K562 (cell line): ENCODE measurements at regions not wholly inside any gene's neighbourhood (a gene's known extent, or its start where the extent isn't known, plus 50 kb on each side); places are given as distances from the start of the nearest gene placed in this dataset.

ENCODE experiments used
- ATAC-seq: fragments of 200-7000 bp; cut with Tn5 transposase; 3 replicates; pipeline ENCODE4 v1.9.1; 2020; ENCODE audit warnings: moderate library complexity
- BruUV-seq: library from RNA; stranded (reverse); fragments of 400-500 nt; replicated peaks from 2 replicates; lab custom pipeline; 2021; lab: Mats Ljungman, UMichigan
- CTCF ChIA-PET: fragments of 300-600 bp; formaldehyde crosslinking; extraction: SDS; loops from one replicate; lab custom pipeline; 2021; ENCODE audit warnings: low intra/inter-chr PET ratio; lab: Yijun Ruan, JAX
- POLR2A ChIA-PET: fragments of 300-600, 350-650 bp; sonication (Branson Sonifier 250); formaldehyde crosslinking; extraction: SDS; loops from one replicate; lab custom pipeline; 2021; ENCODE audit warnings: antibody characterized with exemption, inconsistent platforms; lab: Yijun Ruan, JAX
- DNase-seq, 4 experiments: peaks; one replicate each; pipeline versions ENCODE4 v3.0.0 to v3.0.0-alpha.2; 2011 to 2018; ENCODE audit warnings: low spot score in 3 of 4, mixed read lengths in 3 of 4; ENCODE audit errors: extremely low read depth in 1 of 4
- FAIRE-seq: peaks from 2 replicates; lab custom pipeline; 2011; peaks lifted over from hg19 to GRCh38; lab: Jason Lieb, UNC
- H2AFZ ChIP-seq: 2 replicates; pipeline ENCODE4 v1.6.0; 2011; ENCODE audit warnings: low read depth, low read length, control low read depth, inconsistent platforms
- H3K27ac ChIP-seq: fragments of 200-600 bp; 3 replicates; pipeline ENCODE4 v1.8.0; 2011; ENCODE audit warnings: low read depth, mild to moderate bottlenecking, control low read depth, inconsistent platforms, low read length, moderate library complexity, mixed read lengths; ENCODE audit errors: extremely low read depth
- H3K27me3 ChIP-seq, 2 experiments: fragments of 300-600 bp in 1 of 2; 2 replicates in 1 of 2; 3 replicates in 1 of 2; pipeline versions ENCODE4 v1.6.0 to v1.8.0; 2011; ENCODE audit warnings: inconsistent platforms in 2 of 2, low read length in 2 of 2, mild to moderate bottlenecking in 1 of 2, mixed read lengths in 1 of 2, moderate library complexity in 1 of 2; ENCODE audit not compliant: control insufficient read depth in 2 of 2, insufficient read depth in 2 of 2
- H3K36me3 ChIP-seq: fragments of 300-600 bp; 3 replicates; pipeline ENCODE4 v1.8.0; 2011; ENCODE audit warnings: mild to moderate bottlenecking, low read length, inconsistent platforms; ENCODE audit not compliant: control insufficient read depth, insufficient read depth
- H3K4me1 ChIP-seq, 2 experiments: fragments of 200-600 bp in 1 of 2; replicated peaks in 1 of 2; 2 replicates in 1 of 2; 3 replicates in 1 of 2; pipeline versions ENCODE4 v1.5.1 to v1.8.0; 2011; ENCODE audit warnings: inconsistent platforms in 2 of 2, low read length in 2 of 2, mild to moderate bottlenecking in 1 of 2, mixed read lengths in 1 of 2, moderate library complexity in 1 of 2; ENCODE audit not compliant: control insufficient read depth in 2 of 2, insufficient read depth in 2 of 2
- H3K4me2 ChIP-seq: 2 replicates; pipeline ENCODE4 v1.6.1; 2011; ENCODE audit warnings: low read length, control low read depth, inconsistent platforms, mixed read lengths; ENCODE audit not compliant: insufficient read depth
- H3K4me3 ChIP-seq: fragments of 200-600 bp; sonication (generic), shearing (Covaris generic); 2 replicates; pipeline ENCODE4 v1.5.1; 2016; ENCODE audit warnings: control low read depth, inconsistent platforms
- H3K79me2 ChIP-seq: fragments of 200-600 bp; 3 replicates; pipeline ENCODE4 v1.8.0; 2011; ENCODE audit warnings: low read length, inconsistent platforms; ENCODE audit not compliant: control insufficient read depth, insufficient read depth
- H3K9ac ChIP-seq, 2 experiments: 2 replicates each; pipeline versions ENCODE4 v1.6.0 to v1.6.1; 2011; ENCODE audit warnings: low read depth in 2 of 2, low read length in 2 of 2, control low read depth in 1 of 2, inconsistent platforms in 1 of 2, mild to moderate bottlenecking in 1 of 2, mixed read lengths in 1 of 2; ENCODE audit not compliant: insufficient read depth in 1 of 2
- H3K9me1 ChIP-seq: one replicate; pipeline ENCODE4 v1.6.0; 2011; ENCODE audit warnings: inconsistent platforms, mild to moderate bottlenecking, low read length, moderate library complexity; ENCODE audit not compliant: control insufficient read depth, insufficient read depth
- H3K9me3 ChIP-seq: replicated peaks from 2 replicates; pipeline ENCODE4 v1.5.1; 2011; ENCODE audit warnings: low read depth, low read length, inconsistent platforms; ENCODE audit not compliant: control insufficient read depth, insufficient read depth
- H4K20me1 ChIP-seq: replicated peaks from 2 replicates; pipeline ENCODE4 v1.6.1; 2011; ENCODE audit warnings: low read length, inconsistent platforms, mixed read lengths; ENCODE audit not compliant: control insufficient read depth, insufficient read depth
- CHD2 ChIP-seq: IDR thresholded peaks from 2 replicates; pipeline ENCODE4 v1.6.1; 2011; ENCODE audit warnings: low read depth, low read length
- CREB3L1 ChIP-seq: fragments of 450-650 bp; IDR thresholded peaks from 2 replicates; pipeline ENCODE4 v1.6.1; 2014; ENCODE audit warnings: low read depth, mild to moderate bottlenecking, moderate library complexity, borderline replicate concordance
- ESRRA ChIP-seq: fragments of 450-650 bp; IDR thresholded peaks from 2 replicates; pipeline ENCODE4 v1.6.1; 2014; ENCODE audit warnings: low read depth, mild to moderate bottlenecking, moderate library complexity, borderline replicate concordance
- FOSL1 ChIP-seq: fragments of 200-800 bp; sonication (Bioruptor generic); conservative IDR thresholded peaks from 2 replicates; pipeline ENCODE4 v1.6.1; 2016; ENCODE audit warnings: missing genetic modification characterization, missing compliant biosample characterization
- FOXA1 ChIP-seq: fragments of 450-650 bp; IDR thresholded peaks from 2 replicates; pipeline ENCODE4 v1.6.1; 2016; ENCODE audit warnings: mild to moderate bottlenecking, borderline replicate concordance
- HCFC1 ChIP-seq: IDR thresholded peaks from 2 replicates; pipeline ENCODE4 v1.6.1; 2012; ENCODE audit warnings: low read depth, low read length, improper control_type of control experiment
- HDAC8 ChIP-seq: fragments of 450-650 bp; IDR thresholded peaks from 2 replicates; pipeline ENCODE4 v1.6.1; 2016; ENCODE audit warnings: mild to moderate bottlenecking, missing genetic modification characterization, moderate library complexity, missing compliant biosample characterization
- HDGF ChIP-seq: fragments of 450-650 bp; IDR thresholded peaks from 2 replicates; pipeline ENCODE4 v1.6.1; 2016
- JUN ChIP-seq, 2 experiments: sonication (generic) in 1 of 2; formaldehyde crosslinking in 1 of 2; IDR thresholded peaks; 2 replicates each; pipeline versions ENCODE4 v1.6.1 to v1.8.0; 2012 to 2022; ENCODE audit warnings: borderline replicate concordance in 2 of 2, mild to moderate bottlenecking in 2 of 2, improper control_type of control experiment in 1 of 2, low read depth in 1 of 2, low read length in 1 of 2, missing genetic modification reagents in 1 of 2
- SNIP1 ChIP-seq: fragments of 450-650 bp; IDR thresholded peaks from 2 replicates; pipeline ENCODE4 v1.7.1; 2017; ENCODE audit warnings: low read depth, mild to moderate bottlenecking
- SOX6 ChIP-seq: fragments of 450-650 bp; IDR thresholded peaks from 2 replicates; pipeline ENCODE4 v1.6.1; 2014; ENCODE audit warnings: mild to moderate bottlenecking
- ZC3H8 ChIP-seq: fragments of 450-650 bp; IDR thresholded peaks from 2 replicates; pipeline ENCODE4 v1.6.1; 2017
- ZNF174 ChIP-seq: fragments of 250-450 bp; sonication (Bioruptor Pico); IDR thresholded peaks from 2 replicates; pipeline ENCODE4 v1.4.0; 2020; ENCODE audit warnings: mild to moderate bottlenecking
- ZNF512 ChIP-seq: IDR thresholded peaks from 2 replicates; pipeline ENCODE4 v1.6.1; 2016; ENCODE audit warnings: missing genetic modification characterization, missing compliant biosample characterization
- WGBS: fragments of 100-300 bp; shearing (Covaris generic); methylation state at CpG from one replicate; pipeline ENCODE4 v1.1.6; 2016; ENCODE audit warnings: low coverage, mixed read lengths; ENCODE audit not compliant: insufficient coverage; ENCODE audit errors: missing lambda C conversion rate; 5-methylcytosine and 5-hydroxymethylcytosine counted together
- in situ Hi-C: fragments of 300-500 bp; cut with MboI; formaldehyde crosslinking; loops from 4 replicates; pipeline ENCODE4 v1.15.0; 2018; ENCODE audit warnings: inconsistent platforms, mixed read lengths
- intact Hi-C: fragments of 100-400 bp; cut with micrococcal nuclease; formaldehyde crosslinking; loops from 2 replicates; pipeline ENCODE4 v1.14.2; 2022
- TF ChIP-seq, protein P1 (sequence below): sonication (generic); formaldehyde crosslinking; IDR thresholded peaks from 2 replicates; pipeline ENCODE4 v1.8.0; 2022; ENCODE audit warnings: missing genetic modification reagents, mild to moderate bottlenecking, borderline replicate concordance
- TF ChIP-seq, protein P2 (sequence below): sonication (generic); formaldehyde crosslinking; IDR thresholded peaks from 2 replicates; pipeline ENCODE4 v1.8.0; 2023; ENCODE audit warnings: mild to moderate bottlenecking, missing genetic modification reagents

DNA sequence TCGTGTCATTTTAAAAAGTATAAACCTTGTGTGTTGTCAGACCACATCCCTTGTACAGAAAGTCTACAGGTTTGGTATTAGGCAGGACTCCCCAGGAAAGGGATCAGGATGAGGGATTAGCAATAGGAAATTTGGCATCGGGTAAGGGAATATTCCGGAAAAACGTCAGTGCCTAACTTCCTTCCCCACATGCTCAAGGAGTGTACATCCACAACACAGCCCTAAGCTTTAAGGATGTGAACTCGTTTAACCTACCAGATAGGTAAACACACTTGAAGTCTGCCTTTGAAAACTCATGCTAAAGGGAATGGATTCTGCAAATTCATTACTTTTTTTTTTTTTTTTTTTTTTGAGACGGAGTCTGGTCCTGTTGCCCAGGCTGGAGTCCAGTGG is 194.9 kb downstream of the SKIDA1 start:
- H3K27ac ChIP-seq, result no peak overlapping the region
- no peak overlapping the region for H2AFZ ChIP-seq
- H3K9ac ChIP-seq, result no peak overlapping the region
- H4K20me1 ChIP-seq, result no peaks in the 10 kb centered on the region
- H3K9me3 ChIP-seq, result no peaks in the 10 kb centered on the region
- no peaks in the 10 kb centered on the region for H3K36me3 ChIP-seq
- ATAC-seq, result no peak
- no peak for FAIRE-seq
- no TSS peak for BruUV-seq
- H3K4me3 ChIP-seq, result no peak overlapping the region
- POLR2A ChIA-PET, result interaction anchor here (0.6 to 0.7 kb wide), 2 partner anchors 1407 to 1737 kb away, joined by 3 read pairs; no protein-coding TSS in a partner anchor
- WGBS, result 43% methylated on average over 5 of the region's 6 CpGs
- intact Hi-C loops (no loop called here), in situ Hi-C loops (no loop called here)
- H3K9me1 ChIP-seq, result no peaks in the 10 kb centered on the region
- TF ChIP-seq, protein P1, sequence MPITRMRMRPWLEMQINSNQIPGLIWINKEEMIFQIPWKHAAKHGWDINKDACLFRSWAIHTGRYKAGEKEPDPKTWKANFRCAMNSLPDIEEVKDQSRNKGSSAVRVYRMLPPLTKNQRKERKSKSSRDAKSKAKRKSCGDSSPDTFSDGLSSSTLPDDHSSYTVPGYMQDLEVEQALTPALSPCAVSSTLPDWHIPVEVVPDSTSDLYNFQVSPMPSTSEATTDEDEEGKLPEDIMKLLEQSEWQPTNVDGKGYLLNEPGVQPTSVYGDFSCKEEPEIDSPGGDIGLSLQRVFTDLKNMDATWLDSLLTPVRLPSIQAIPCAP, result no peak
- TF ChIP-seq ZC3H8 (no peak), SNIP1 (no peak), SOX6 (no peak), JUN (IDR thresholded peaks at IDR 0.05; ENCODE audit: borderline replicate concordance, low read depth, low read length) (no peak), JUN (CRISPR knock-in tag; IDR thresholded peaks at IDR 0.05; ENCODE audit: borderline replicate concordance) (no peak), HCFC1 (no peak), HDGF (no peak), CHD2 (no peak), FOSL1 (tag) (no peak), HDAC8 (tag) (no peak), ESRRA (no peak), FOXA1 (no peak), CREB3L1 (no peak), ZNF174 (no peak), ZNF512 (no peak)
- TF ChIP-seq, protein P2, sequence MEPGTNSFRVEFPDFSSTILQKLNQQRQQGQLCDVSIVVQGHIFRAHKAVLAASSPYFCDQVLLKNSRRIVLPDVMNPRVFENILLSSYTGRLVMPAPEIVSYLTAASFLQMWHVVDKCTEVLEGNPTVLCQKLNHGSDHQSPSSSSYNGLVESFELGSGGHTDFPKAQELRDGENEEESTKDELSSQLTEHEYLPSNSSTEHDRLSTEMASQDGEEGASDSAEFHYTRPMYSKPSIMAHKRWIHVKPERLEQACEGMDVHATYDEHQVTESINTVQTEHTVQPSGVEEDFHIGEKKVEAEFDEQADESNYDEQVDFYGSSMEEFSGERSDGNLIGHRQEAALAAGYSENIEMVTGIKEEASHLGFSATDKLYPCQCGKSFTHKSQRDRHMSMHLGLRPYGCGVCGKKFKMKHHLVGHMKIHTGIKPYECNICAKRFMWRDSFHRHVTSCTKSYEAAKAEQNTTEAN (CRISPR knock-in tag), result no peak
- DNase-seq, result no peak
- H3K27me3 ChIP-seq, result no peaks in the 10 kb centered on the region
- CTCF ChIA-PET, result no interaction called here
- peaks cover 0 to 15% of the 10 kb centered on the region in 2 experiments; a peak in 4 of 5 replicates for H3K4me1 ChIP-seq
- H3K4me2 ChIP-seq, result no peak overlapping the region
- H3K79me2 ChIP-seq, result no peaks in the 10 kb centered on the region
